Ishikawa (cell line): ENCODE measurements at regions not wholly inside any gene's neighbourhood (a gene's known extent, or its start where the extent isn't known, plus 50 kb on each side); places are given as distances from the start of the nearest gene placed in this dataset.

Experiments
- CEBPB ChIP-seq: IDR thresholded peaks from 2 replicates; pipeline ENCODE4 v1.6.1; 2012
- CREB1 ChIP-seq: IDR thresholded peaks from 2 replicates; pipeline ENCODE4 v1.6.1; 2012; ENCODE audit warnings: low read depth
- EGR1 ChIP-seq: IDR thresholded peaks from 2 replicates; pipeline ENCODE4 v1.6.1; 2012
- EP300 ChIP-seq: IDR thresholded peaks from 2 replicates; pipeline ENCODE4 v1.6.1; 2012; ENCODE audit warnings: borderline replicate concordance
- FOXM1 ChIP-seq: IDR thresholded peaks from 2 replicates; pipeline ENCODE4 v1.6.1; 2012; ENCODE audit warnings: low read depth, borderline replicate concordance
- MAX ChIP-seq: IDR thresholded peaks from 2 replicates; pipeline ENCODE4 v1.6.1; 2012
- NFIC ChIP-seq: IDR thresholded peaks from 2 replicates; pipeline ENCODE4 v1.6.1; 2012
- RAD21 ChIP-seq: IDR thresholded peaks from 2 replicates; pipeline ENCODE4 v1.6.1; 2012; ENCODE audit warnings: low read depth
- REST ChIP-seq: IDR thresholded peaks from 2 replicates; pipeline ENCODE4 v1.6.1; 2012; ENCODE audit warnings: low read depth, mild to moderate bottlenecking
- TAF1 ChIP-seq: IDR thresholded peaks from 2 replicates; pipeline ENCODE4 v1.6.1; 2012; ENCODE audit warnings: low read depth, mild to moderate bottlenecking
- TCF12 ChIP-seq: IDR thresholded peaks from 2 replicates; pipeline ENCODE4 v1.6.1; 2012; ENCODE audit warnings: low read depth
- TEAD4 ChIP-seq: IDR thresholded peaks from 2 replicates; pipeline ENCODE4 v1.6.1; 2012
- USF1 ChIP-seq: IDR thresholded peaks from 2 replicates; pipeline ENCODE4 v1.6.1; 2012
- YY1 ChIP-seq: IDR thresholded peaks from 2 replicates; pipeline ENCODE4 v1.6.1; 2012; ENCODE audit warnings: low read depth
- ZBTB7A ChIP-seq: IDR thresholded peaks from 2 replicates; pipeline ENCODE4 v1.6.1; 2012; ENCODE audit warnings: low read depth

- TF ChIP-seq REST: no peak
- TF ChIP-seq TAF1: no peak
- no peak for TF ChIP-seq CREB1
- no peak for TF ChIP-seq NFIC
- no peak for TF ChIP-seq CEBPB
- TF ChIP-seq TCF12: no peak
- TF ChIP-seq TEAD4: no peak
- no peak for TF ChIP-seq ZBTB7A
Observed at GRCh38 chr18:40812981-40813515, 1142.0 kb upstream of the PIK3C3 start.

GRCh38 chr18:40810372-40810771 lies 1144.7 kb upstream of the PIK3C3 start:
- TF ChIP-seq USF1 (no peak), TEAD4 (no peak), CREB1 (no peak), YY1 (no peak), CEBPB (no peak), REST (no peak), EGR1 (no peak), RAD21 (no peak), ZBTB7A (no peak)

GRCh38 chr18:40789286-40789685 lies 1165.7 kb upstream of the PIK3C3 start:
- no peak for TF ChIP-seq EP300
- TF ChIP-seq CREB1: no peak
- no peak for TF ChIP-seq FOXM1
- TF ChIP-seq REST: no peak
- no peak for TF ChIP-seq TCF12
- no peak for TF ChIP-seq YY1
- no peak for TF ChIP-seq MAX
- no peak for TF ChIP-seq TAF1
- no peak for TF ChIP-seq CEBPB
- TF ChIP-seq EGR1: no peak
- no peak for TF ChIP-seq NFIC
- no peak for TF ChIP-seq ZBTB7A
- no peak for TF ChIP-seq TEAD4
- no peak for TF ChIP-seq RAD21
- no peak for TF ChIP-seq USF1

GRCh38 chr18:40782453-40783130 lies 1172.4 kb upstream of the PIK3C3 start:
- no peak for TF ChIP-seq ZBTB7A
- TF ChIP-seq NFIC: no peak
- no peak for TF ChIP-seq RAD21
- no peak for TF ChIP-seq EP300
- TF ChIP-seq YY1: no peak
- no peak for TF ChIP-seq TAF1
- no peak for TF ChIP-seq USF1
- TF ChIP-seq CREB1: no peak
- no peak for TF ChIP-seq CEBPB
- no peak for TF ChIP-seq MAX
- TF ChIP-seq TCF12: no peak
- TF ChIP-seq FOXM1: no peak
